Neural cell (in vitro differentiated cells): ENCODE measurements at regions not wholly inside any gene's neighbourhood (a gene's known extent, or its start where the extent isn't known, plus 50 kb on each side); places are given as distances from the start of the nearest gene placed in this dataset.

Experiments
- MXI1 ChIP-seq: fragments of 450-650 bp; conservative IDR thresholded peaks from 2 replicates; pipeline ENCODE4 v1.6.1; 2014; ENCODE audit warnings: antibody characterized with exemption, mild to moderate bottlenecking; ENCODE audit not compliant: poor library complexity, severe bottlenecking
- POLR2AphosphoS5 ChIP-seq: IDR thresholded peaks from 2 replicates; pipeline ENCODE4 v1.6.1; 2012
- TAF1 ChIP-seq: IDR thresholded peaks from 2 replicates; pipeline ENCODE4 v1.6.1; 2012; ENCODE audit warnings: low read depth
- TF ChIP-seq, protein P1 (sequence below): fragments of 450-650 bp; IDR thresholded peaks from 2 replicates; pipeline ENCODE4 v1.5.1; 2014; ENCODE audit warnings: antibody characterized with exemption, mild to moderate bottlenecking, moderate library complexity; ENCODE audit not compliant: poor library complexity, severe bottlenecking
- TF ChIP-seq, protein P2 (sequence below): IDR thresholded peaks from 2 replicates; pipeline ENCODE4 v1.6.1; 2012; ENCODE audit warnings: borderline replicate concordance

DNA sequence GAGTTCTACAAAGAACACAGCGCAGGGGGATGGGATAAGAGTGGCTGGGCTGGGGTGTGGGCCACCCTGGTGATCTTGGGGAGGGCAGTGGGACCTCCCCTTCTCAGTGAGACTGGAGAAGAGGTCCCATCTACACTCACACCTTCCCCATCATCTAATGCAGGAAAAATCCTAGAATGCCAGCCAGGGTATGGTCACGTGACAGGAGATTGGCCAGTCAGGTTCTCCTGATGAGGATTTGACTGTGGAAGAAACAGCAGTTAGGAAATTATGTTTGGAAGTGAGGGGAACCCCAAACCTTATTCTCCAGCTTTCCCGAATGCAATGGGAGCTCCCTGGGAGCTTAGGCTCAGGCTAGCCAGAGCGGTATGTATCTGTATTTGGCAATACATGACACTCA lies 158.8 kb upstream of the GRB10 start:
- TF ChIP-seq, protein P1, sequence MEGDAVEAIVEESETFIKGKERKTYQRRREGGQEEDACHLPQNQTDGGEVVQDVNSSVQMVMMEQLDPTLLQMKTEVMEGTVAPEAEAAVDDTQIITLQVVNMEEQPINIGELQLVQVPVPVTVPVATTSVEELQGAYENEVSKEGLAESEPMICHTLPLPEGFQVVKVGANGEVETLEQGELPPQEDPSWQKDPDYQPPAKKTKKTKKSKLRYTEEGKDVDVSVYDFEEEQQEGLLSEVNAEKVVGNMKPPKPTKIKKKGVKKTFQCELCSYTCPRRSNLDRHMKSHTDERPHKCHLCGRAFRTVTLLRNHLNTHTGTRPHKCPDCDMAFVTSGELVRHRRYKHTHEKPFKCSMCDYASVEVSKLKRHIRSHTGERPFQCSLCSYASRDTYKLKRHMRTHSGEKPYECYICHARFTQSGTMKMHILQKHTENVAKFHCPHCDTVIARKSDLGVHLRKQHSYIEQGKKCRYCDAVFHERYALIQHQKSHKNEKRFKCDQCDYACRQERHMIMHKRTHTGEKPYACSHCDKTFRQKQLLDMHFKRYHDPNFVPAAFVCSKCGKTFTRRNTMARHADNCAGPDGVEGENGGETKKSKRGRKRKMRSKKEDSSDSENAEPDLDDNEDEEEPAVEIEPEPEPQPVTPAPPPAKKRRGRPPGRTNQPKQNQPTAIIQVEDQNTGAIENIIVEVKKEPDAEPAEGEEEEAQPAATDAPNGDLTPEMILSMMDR = no peak
- TF ChIP-seq POLR2AphosphoS5 (no peak), MXI1 (no peak), TAF1 (no peak)
- TF ChIP-seq, protein P2, sequence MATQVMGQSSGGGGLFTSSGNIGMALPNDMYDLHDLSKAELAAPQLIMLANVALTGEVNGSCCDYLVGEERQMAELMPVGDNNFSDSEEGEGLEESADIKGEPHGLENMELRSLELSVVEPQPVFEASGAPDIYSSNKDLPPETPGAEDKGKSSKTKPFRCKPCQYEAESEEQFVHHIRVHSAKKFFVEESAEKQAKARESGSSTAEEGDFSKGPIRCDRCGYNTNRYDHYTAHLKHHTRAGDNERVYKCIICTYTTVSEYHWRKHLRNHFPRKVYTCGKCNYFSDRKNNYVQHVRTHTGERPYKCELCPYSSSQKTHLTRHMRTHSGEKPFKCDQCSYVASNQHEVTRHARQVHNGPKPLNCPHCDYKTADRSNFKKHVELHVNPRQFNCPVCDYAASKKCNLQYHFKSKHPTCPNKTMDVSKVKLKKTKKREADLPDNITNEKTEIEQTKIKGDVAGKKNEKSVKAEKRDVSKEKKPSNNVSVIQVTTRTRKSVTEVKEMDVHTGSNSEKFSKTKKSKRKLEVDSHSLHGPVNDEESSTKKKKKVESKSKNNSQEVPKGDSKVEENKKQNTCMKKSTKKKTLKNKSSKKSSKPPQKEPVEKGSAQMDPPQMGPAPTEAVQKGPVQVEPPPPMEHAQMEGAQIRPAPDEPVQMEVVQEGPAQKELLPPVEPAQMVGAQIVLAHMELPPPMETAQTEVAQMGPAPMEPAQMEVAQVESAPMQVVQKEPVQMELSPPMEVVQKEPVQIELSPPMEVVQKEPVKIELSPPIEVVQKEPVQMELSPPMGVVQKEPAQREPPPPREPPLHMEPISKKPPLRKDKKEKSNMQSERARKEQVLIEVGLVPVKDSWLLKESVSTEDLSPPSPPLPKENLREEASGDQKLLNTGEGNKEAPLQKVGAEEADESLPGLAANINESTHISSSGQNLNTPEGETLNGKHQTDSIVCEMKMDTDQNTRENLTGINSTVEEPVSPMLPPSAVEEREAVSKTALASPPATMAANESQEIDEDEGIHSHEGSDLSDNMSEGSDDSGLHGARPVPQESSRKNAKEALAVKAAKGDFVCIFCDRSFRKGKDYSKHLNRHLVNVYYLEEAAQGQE = no peak
